ENCODE measurements at regions not wholly inside any gene's neighbourhood (a gene's known extent, or its start where the extent isn't known, plus 50 kb on each side); places are given as distances from the start of the nearest gene placed in this dataset.
A peak's percentile ranks its signal among the peaks of the same experiment; 100 is the strongest.

- ATAC-seq = no peak
- 60% methylated on average over 11 of the region's 11 CpGs for WGBS (ENCODE audit: insufficient coverage)
- peaks cover 18 to 23% of the 10 kb centered on the region in 2 donors for H3K27me3 Mint-ChIP-seq (ENCODE audit: low read depth in 2 of 2)
- H3K36me3 Mint-ChIP-seq = no peaks in the 10 kb centered on the region
- Histone ChIP-seq H3K9me3 (ENCODE audit: control insufficient read depth, insufficient read depth, low read length) (no peaks in the 10 kb centered on the region), H3K27ac (ENCODE audit: low read length) (no peak overlapping the region), H3K36me3 (ENCODE audit: control insufficient read depth, insufficient read depth, low read length) (no peaks in the 10 kb centered on the region), H3K4me1 (ENCODE audit: control insufficient read depth, insufficient read depth, low read length) (no peaks in the 10 kb centered on the region), H3K4me3 (ENCODE audit: low read length) (no peak overlapping the region), H3K27me3 (ENCODE audit: control insufficient read depth, insufficient read depth, low read length) (no peaks in the 10 kb centered on the region)
- H3K4me3 Mint-ChIP-seq = no peak overlapping the region
- no peaks in the 10 kb centered on the region for H3K9me3 Mint-ChIP-seq
- intact Hi-C loops (cut with micrococcal nuclease) = no loop called here
- H3K4me1 Mint-ChIP-seq = peaks cover 0 to 5% of the 10 kb centered on the region in 2 donors
- TF ChIP-seq CTCF (IDR thresholded peaks at IDR 0.05) = no peak
- no peak for DNase-seq
- no peak overlapping the region for H3K27ac Mint-ChIP-seq
Observed at GRCh38 chr1:36664571-36665287, 182.0 kb upstream of the CSF3R start.

GRCh38 chr1:36663772-36664430 lies 181.2 kb upstream of the CSF3R start:
- DNase-seq (no peak), ATAC-seq (no peak)
- no peaks in the 10 kb centered on the region for H3K36me3 ChIP-seq (ENCODE audit: control insufficient read depth, insufficient read depth, low read length)
- intact Hi-C loops (cut with micrococcal nuclease) = no loop called here
- Mint-ChIP-seq H3K4me3 (no peak overlapping the region), H3K4me1 (peaks cover 0 to 5% of the 10 kb centered on the region in 2 donors), H3K9me3 (no peaks in the 10 kb centered on the region), H3K36me3 (no peaks in the 10 kb centered on the region), H3K27ac (no peak overlapping the region), H3K27me3 (ENCODE audit: low read depth in 2 of 2) (peaks cover 24 to 32% of the 10 kb centered on the region in 2 donors)
- no peak for TF ChIP-seq CTCF (IDR thresholded peaks at IDR 0.05)
- no peak overlapping the region for H3K4me3 ChIP-seq (ENCODE audit: low read length)
- 89% methylated on average over 6 of the region's 6 CpGs for WGBS (ENCODE audit: insufficient coverage)
- H3K4me1 ChIP-seq (ENCODE audit: control insufficient read depth, insufficient read depth, low read length) = no peaks in the 10 kb centered on the region
- H3K9me3 ChIP-seq (ENCODE audit: control insufficient read depth, insufficient read depth, low read length) = no peaks in the 10 kb centered on the region
- no peaks in the 10 kb centered on the region for H3K27me3 ChIP-seq (ENCODE audit: control insufficient read depth, insufficient read depth, low read length)
- peak overlapping the region; percentile 14 for H3K27ac ChIP-seq (ENCODE audit: low read length)

GRCh38 chr1:36658838-36659237 lies 176.1 kb upstream of the CSF3R start:
- no peak for DNase-seq
- Mint-ChIP-seq H3K4me3 (no peak overlapping the region), H3K36me3 (no peaks in the 10 kb centered on the region), H3K27ac (no peak overlapping the region), H3K9me3 (no peaks in the 10 kb centered on the region), H3K4me1 (no peaks in the 10 kb centered on the region), H3K27me3 (ENCODE audit: low read depth in 2 of 2) (peaks cover 26 to 30% of the 10 kb centered on the region in 2 donors)
- no peak overlapping the region for H3K27ac ChIP-seq (ENCODE audit: low read length)
- TF ChIP-seq CTCF (IDR thresholded peaks at IDR 0.05) = no peak
- H3K9me3 ChIP-seq (ENCODE audit: control insufficient read depth, insufficient read depth, low read length) = no peaks in the 10 kb centered on the region
- no peak overlapping the region for H3K4me3 ChIP-seq (ENCODE audit: low read length)
- no peaks in the 10 kb centered on the region for H3K27me3 ChIP-seq (ENCODE audit: control insufficient read depth, insufficient read depth, low read length)
- H3K36me3 ChIP-seq (ENCODE audit: control insufficient read depth, insufficient read depth, low read length) = no peaks in the 10 kb centered on the region
- intact Hi-C loops (cut with micrococcal nuclease) = no loop called here
- no peak for ATAC-seq
- no peaks in the 10 kb centered on the region for H3K4me1 ChIP-seq (ENCODE audit: control insufficient read depth, insufficient read depth, low read length)
- WGBS (ENCODE audit: insufficient coverage) = 53% methylated on average over 3 of the region's 3 CpGs

All from natural killer cell (primary cell).